ENCODE measurements at regions not wholly inside any gene's neighbourhood (a gene's known extent, or its start where the extent isn't known, plus 50 kb on each side); places are given as distances from the start of the nearest gene placed in this dataset.

- no peak for TF ChIP-seq MYC (IDR thresholded peaks at IDR 0.05; ENCODE audit: low read depth, low read length)
- no peak for TF ChIP-seq GATA2 (IDR thresholded peaks at IDR 0.05; ENCODE audit: insufficient read depth, insufficient read length, low read depth, low read length)
- TF ChIP-seq FOS (IDR thresholded peaks at IDR 0.05; ENCODE audit: borderline replicate concordance, insufficient read depth, low read length), result no peak
- no peak for TF ChIP-seq EZH2 (IDR thresholded peaks at IDR 0.05; ENCODE audit: borderline replicate concordance, low read depth, low read length, severe bottlenecking)
- no peak for TF ChIP-seq POLR2AphosphoS5 (IDR thresholded peaks at IDR 0.05; ENCODE audit: insufficient read depth, low read depth, low read length)
- TF ChIP-seq, protein P1, sequence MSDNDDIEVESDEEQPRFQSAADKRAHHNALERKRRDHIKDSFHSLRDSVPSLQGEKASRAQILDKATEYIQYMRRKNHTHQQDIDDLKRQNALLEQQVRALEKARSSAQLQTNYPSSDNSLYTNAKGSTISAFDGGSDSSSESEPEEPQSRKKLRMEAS (IDR thresholded peaks at IDR 0.05; ENCODE audit: insufficient read depth, insufficient read length), result no peak
- TF ChIP-seq, protein P2, sequence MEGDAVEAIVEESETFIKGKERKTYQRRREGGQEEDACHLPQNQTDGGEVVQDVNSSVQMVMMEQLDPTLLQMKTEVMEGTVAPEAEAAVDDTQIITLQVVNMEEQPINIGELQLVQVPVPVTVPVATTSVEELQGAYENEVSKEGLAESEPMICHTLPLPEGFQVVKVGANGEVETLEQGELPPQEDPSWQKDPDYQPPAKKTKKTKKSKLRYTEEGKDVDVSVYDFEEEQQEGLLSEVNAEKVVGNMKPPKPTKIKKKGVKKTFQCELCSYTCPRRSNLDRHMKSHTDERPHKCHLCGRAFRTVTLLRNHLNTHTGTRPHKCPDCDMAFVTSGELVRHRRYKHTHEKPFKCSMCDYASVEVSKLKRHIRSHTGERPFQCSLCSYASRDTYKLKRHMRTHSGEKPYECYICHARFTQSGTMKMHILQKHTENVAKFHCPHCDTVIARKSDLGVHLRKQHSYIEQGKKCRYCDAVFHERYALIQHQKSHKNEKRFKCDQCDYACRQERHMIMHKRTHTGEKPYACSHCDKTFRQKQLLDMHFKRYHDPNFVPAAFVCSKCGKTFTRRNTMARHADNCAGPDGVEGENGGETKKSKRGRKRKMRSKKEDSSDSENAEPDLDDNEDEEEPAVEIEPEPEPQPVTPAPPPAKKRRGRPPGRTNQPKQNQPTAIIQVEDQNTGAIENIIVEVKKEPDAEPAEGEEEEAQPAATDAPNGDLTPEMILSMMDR (IDR thresholded peaks at IDR 0.05; ENCODE audit: extremely low read depth in 1 of 2, insufficient read depth in 1 of 2, low read depth in 1 of 2, low read length in 2 of 2), result no peak
- TF ChIP-seq POLR2A (IDR thresholded peaks at IDR 0.05; ENCODE audit: low read depth, low read length), result no peak
- TF ChIP-seq JUN (IDR thresholded peaks at IDR 0.05; ENCODE audit: borderline replicate concordance, insufficient read depth, insufficient read length, low read depth), result no peak
- no peaks in the 10 kb centered on the region for H3K9me1 ChIP-seq (replicated peaks; ENCODE audit: control insufficient read depth, extremely low read depth, insufficient read depth, low read length)
- ChIA-PET POLR2A (no interaction called here), CTCF (no interaction called here)
- no peak overlapping the region for H2AFZ ChIP-seq (ENCODE audit: low read depth, low read length)
- H3K36me3 ChIP-seq (ENCODE audit: control insufficient read depth in 2 of 2, extremely low read depth in 1 of 2, insufficient read depth in 2 of 2, low read length in 2 of 2), result no peaks in the 10 kb centered on the region
- no peak overlapping the region for H3K4me2 ChIP-seq (ENCODE audit: insufficient read depth, low read length)
- DNase-seq (ENCODE audit: low read depth, low spot score), result no peak
- BruUV-seq (replicated peaks), result no TSS peak
- H3K4me1 ChIP-seq (ENCODE audit: control insufficient read depth, extremely low read depth, insufficient read depth, low read length), result no peaks in the 10 kb centered on the region
- FAIRE-seq, result no peak
- dilution Hi-C loops (cut with MboI; ENCODE audit: extremely low pct_ligation_motif_present, low sequenced_read_pairs) (no loop called here), intact Hi-C loops (cut with micrococcal nuclease) (no loop called here)
- H3K27ac ChIP-seq (ENCODE audit: insufficient read depth, low read depth, low read length), result no peak overlapping the region
- no peak overlapping the region for H3K9ac ChIP-seq (replicated peaks; ENCODE audit: extremely low read depth, insufficient read depth, low read length)
- no peaks in the 10 kb centered on the region for H3K79me2 ChIP-seq (ENCODE audit: control insufficient read depth, insufficient read depth, low read length)
- H3K4me3 ChIP-seq (replicated peaks in 1 of 3; ENCODE audit: insufficient read depth in 1 of 3, low read depth in 1 of 3, low read length in 3 of 3), result no peak overlapping the region
- H3K27me3 ChIP-seq (ENCODE audit: control insufficient read depth in 2 of 2, insufficient read depth in 2 of 2, low read length in 2 of 2), result no peaks in the 10 kb centered on the region
- no peaks in the 10 kb centered on the region for H4K20me1 ChIP-seq (replicated peaks; ENCODE audit: control insufficient read depth, extremely low read depth, insufficient read depth, low read length)
- H3K9me3 ChIP-seq (replicated peaks; ENCODE audit: control insufficient read depth, insufficient read depth, low read length), result no peaks in the 10 kb centered on the region
These were observed 55.6 kb upstream of the DIO2 start for GRCh38 chr14:80266930-80267329.

Data from endothelial cell of umbilical vein (primary cell).